Skeletal muscle satellite cell (primary cell): ENCODE measurements at regions not wholly inside any gene's neighbourhood (a gene's known extent, or its start where the extent isn't known, plus 50 kb on each side); places are given as distances from the start of the nearest gene placed in this dataset.
"Not testable (repeated sequence)": the region's sequence is repeated elsewhere in the genome, so short reads cannot be mapped to it uniquely, and the experiment has no call there.

ENCODE experiments used
- H3K27me3 ChIP-seq: 2 replicates; pipeline ENCODE4 v1.7.0; 2013; ENCODE audit warnings: low read length; ENCODE audit not compliant: control insufficient read depth, insufficient read depth
- H3K36me3 ChIP-seq: 2 replicates; pipeline ENCODE4 v1.7.0; 2013; ENCODE audit warnings: mild to moderate bottlenecking, control low read depth, low read length; ENCODE audit not compliant: insufficient read depth
- H3K4me1 ChIP-seq: 2 replicates; pipeline ENCODE4 v1.7.0; 2013; ENCODE audit warnings: low read length; ENCODE audit not compliant: control insufficient read depth, insufficient read depth
- H3K4me2 ChIP-seq: 2 replicates; pipeline ENCODE4 v1.7.0; 2013; ENCODE audit warnings: mild to moderate bottlenecking, low read length
- H3K4me3 ChIP-seq: 2 replicates; pipeline ENCODE4 v1.7.0; 2013; ENCODE audit warnings: low read length
- H3K9ac ChIP-seq: 2 replicates; pipeline ENCODE4 v1.7.0; 2013; ENCODE audit warnings: mild to moderate bottlenecking, low read depth, low read length, moderate library complexity
- H3K9me3 ChIP-seq: replicated peaks from 2 replicates; pipeline ENCODE4 v1.7.0; 2013; ENCODE audit warnings: mild to moderate bottlenecking, control low read depth, low read length

GRCh38 chr1:197985351-197985750 lies 68.2 kb downstream of the LHX9 start:
- no peak overlapping the region for H3K4me3 ChIP-seq
- no peak overlapping the region for H3K4me2 ChIP-seq
- no peaks in the 10 kb centered on the region for H3K9me3 ChIP-seq
- H3K4me1 ChIP-seq = peaks cover 5% of the 10 kb centered on the region
- H3K36me3 ChIP-seq = no peaks in the 10 kb centered on the region
- no peaks in the 10 kb centered on the region for H3K27me3 ChIP-seq
- H3K9ac ChIP-seq = no peak overlapping the region

- Histone ChIP-seq H3K9ac (no peak overlapping the region), H3K27me3 (no peaks in the 10 kb centered on the region), H3K4me3 (no peak overlapping the region), H3K4me1 (peaks cover 5% of the 10 kb centered on the region), H3K4me2 (no peak overlapping the region), H3K36me3 (no peaks in the 10 kb centered on the region), H3K9me3 (no peaks in the 10 kb centered on the region)
These were observed 69.6 kb downstream of the LHX9 start for GRCh38 chr1:197986817-197987216.

GRCh38 chr1:197987294-197987693 lies 70.1 kb downstream of the LHX9 start:
- Histone ChIP-seq H3K9ac (no peak overlapping the region), H3K9me3 (no peaks in the 10 kb centered on the region), H3K4me2 (no peak overlapping the region), H3K4me1 (peaks cover 5% of the 10 kb centered on the region), H3K36me3 (no peaks in the 10 kb centered on the region), H3K4me3 (no peak overlapping the region), H3K27me3 (no peaks in the 10 kb centered on the region)

- not testable (repeated sequence) for H3K27me3 ChIP-seq
These were observed 71.4 kb downstream of the LHX9 start for GRCh38 chr1:197988581-197988980.

GRCh38 chr1:197989058-197989457 lies 71.9 kb downstream of the LHX9 start:
- H3K9ac ChIP-seq = no peak overlapping the region

More at GRCh38 chr1:197988581-197988980, 71.4 kb downstream of the LHX9 start:
- not testable (repeated sequence) for H3K36me3 ChIP-seq, H3K9ac ChIP-seq, H3K4me2 ChIP-seq, H3K9me3 ChIP-seq, H3K4me1 ChIP-seq, H3K4me3 ChIP-seq

GRCh38 chr1:197991594-197991993 lies 74.4 kb downstream of the LHX9 start:
- H3K36me3 ChIP-seq = no peaks in the 10 kb centered on the region
- H3K4me3 ChIP-seq = no peak overlapping the region
- no peaks in the 10 kb centered on the region for H3K27me3 ChIP-seq
- H3K4me2 ChIP-seq = no peak overlapping the region
- no peaks in the 10 kb centered on the region for H3K4me1 ChIP-seq
- no peaks in the 10 kb centered on the region for H3K9me3 ChIP-seq
- no peak overlapping the region for H3K9ac ChIP-seq

More at GRCh38 chr1:197989058-197989457, 71.9 kb downstream of the LHX9 start:
- Histone ChIP-seq H3K4me1 (peaks cover 2% of the 10 kb centered on the region), H3K36me3 (no peaks in the 10 kb centered on the region), H3K27me3 (no peaks in the 10 kb centered on the region), H3K9me3 (no peaks in the 10 kb centered on the region), H3K4me2 (no peak overlapping the region), H3K4me3 (no peak overlapping the region)

- Histone ChIP-seq H3K4me3 (no peak overlapping the region), H3K4me2 (no peak overlapping the region), H3K27me3 (no peaks in the 10 kb centered on the region), H3K9me3 (no peaks in the 10 kb centered on the region), H3K4me1 (no peaks in the 10 kb centered on the region), H3K9ac (no peak overlapping the region), H3K36me3 (no peaks in the 10 kb centered on the region)
These were observed 77.8 kb downstream of the LHX9 start for GRCh38 chr1:197994907-197995407.

- no peak overlapping the region for H3K9ac ChIP-seq
- H3K27me3 ChIP-seq = no peaks in the 10 kb centered on the region
- H3K4me2 ChIP-seq = no peak overlapping the region
- H3K4me1 ChIP-seq = no peaks in the 10 kb centered on the region
- no peaks in the 10 kb centered on the region for H3K36me3 ChIP-seq
- no peaks in the 10 kb centered on the region for H3K9me3 ChIP-seq
- H3K4me3 ChIP-seq = no peak overlapping the region
These were observed 78.5 kb downstream of the LHX9 start for GRCh38 chr1:197995408-197996258.

- H3K9me3 ChIP-seq, H3K27me3 ChIP-seq, H3K4me3 ChIP-seq, H3K9ac ChIP-seq, H3K4me1 ChIP-seq, H3K36me3 ChIP-seq, H3K4me2 ChIP-seq: not testable (repeated sequence)
These were observed 79.0 kb downstream of the LHX9 start for GRCh38 chr1:197996259-197996512.

GRCh38 chr1:197998110-197998509 lies 80.9 kb downstream of the LHX9 start:
- Histone ChIP-seq H3K9me3 (no peaks in the 10 kb centered on the region), H3K4me1 (no peaks in the 10 kb centered on the region), H3K4me3 (no peak overlapping the region), H3K4me2 (no peak overlapping the region), H3K9ac (no peak overlapping the region), H3K36me3 (no peaks in the 10 kb centered on the region), H3K27me3 (no peaks in the 10 kb centered on the region)

- no peaks in the 10 kb centered on the region for H3K36me3 ChIP-seq
- no peak overlapping the region for H3K4me2 ChIP-seq
- H3K9me3 ChIP-seq = no peaks in the 10 kb centered on the region
- no peak overlapping the region for H3K9ac ChIP-seq
- no peaks in the 10 kb centered on the region for H3K4me1 ChIP-seq
- H3K27me3 ChIP-seq = no peaks in the 10 kb centered on the region
- H3K4me3 ChIP-seq = no peak overlapping the region
These were observed 84.7 kb downstream of the LHX9 start for GRCh38 chr1:198001776-198002408.

GRCh38 chr1:198003468-198003867 lies 86.3 kb downstream of the LHX9 start:
- Histone ChIP-seq H3K4me3 (no peak overlapping the region), H3K36me3 (no peaks in the 10 kb centered on the region), H3K9ac (no peak overlapping the region), H3K4me2 (no peak overlapping the region), H3K4me1 (no peaks in the 10 kb centered on the region), H3K27me3 (no peaks in the 10 kb centered on the region), H3K9me3 (no peaks in the 10 kb centered on the region)
